ENCODE measurements at regions not wholly inside any gene's neighbourhood (a gene's known extent, or its start where the extent isn't known, plus 50 kb on each side); places are given as distances from the start of the nearest gene placed in this dataset.

- intact Hi-C loops (cut with DNase I): no loop called here
- Histone ChIP-seq H3K4me3 (no peak overlapping the region), H3K9me3 (no peaks in the 10 kb centered on the region), H3K27ac (no peak overlapping the region), H3K27me3 (no peaks in the 10 kb centered on the region), H3K4me1 (no peaks in the 10 kb centered on the region), H3K36me3 (no peaks in the 10 kb centered on the region)
- ATAC-seq: no peak
- TF ChIP-seq CTCF (IDR thresholded peaks at IDR 0.05): no peak
- DNase-seq: no peak
These were observed 325.4 kb downstream of the PCDH10 start for GRCh38 chr4:133474501-133474900.

GRCh38 chr4:133472244-133472643 is 323.1 kb downstream of the PCDH10 start:
- no peak overlapping the region for H3K27ac ChIP-seq
- intact Hi-C loops (cut with DNase I): no loop called here
- no peak overlapping the region for H3K4me3 ChIP-seq
- TF ChIP-seq CTCF (IDR thresholded peaks at IDR 0.05): no peak
- H3K4me1 ChIP-seq: no peaks in the 10 kb centered on the region
- DNase-seq: no peak
- no peaks in the 10 kb centered on the region for H3K36me3 ChIP-seq
- H3K27me3 ChIP-seq: no peaks in the 10 kb centered on the region
- ATAC-seq: no peak
- H3K9me3 ChIP-seq: no peaks in the 10 kb centered on the region

- H3K4me1 ChIP-seq: no peaks in the 10 kb centered on the region
- intact Hi-C loops (cut with DNase I): no loop called here
- DNase-seq: no peak
- H3K4me3 ChIP-seq: no peak overlapping the region
- no peaks in the 10 kb centered on the region for H3K36me3 ChIP-seq
- H3K27ac ChIP-seq: no peak overlapping the region
- no peak for TF ChIP-seq CTCF (IDR thresholded peaks at IDR 0.05)
- ATAC-seq: no peak
- H3K27me3 ChIP-seq: no peaks in the 10 kb centered on the region
- no peaks in the 10 kb centered on the region for H3K9me3 ChIP-seq
These were observed 318.3 kb downstream of the PCDH10 start for GRCh38 chr4:133467290-133467947.

- intact Hi-C loops (cut with DNase I): no loop called here
- no peaks in the 10 kb centered on the region for H3K9me3 ChIP-seq
- no peak for TF ChIP-seq CTCF (IDR thresholded peaks at IDR 0.05)
These were observed 315.9 kb downstream of the PCDH10 start for GRCh38 chr4:133465022-133465421.

GRCh38 chr4:133464311-133464710 is 315.2 kb downstream of the PCDH10 start:
- intact Hi-C loops (cut with DNase I): no loop called here
- H3K4me3 ChIP-seq: no peak overlapping the region
- no peak overlapping the region for H3K27ac ChIP-seq
- no peak for TF ChIP-seq CTCF (IDR thresholded peaks at IDR 0.05)
- no peak for DNase-seq
- H3K4me1 ChIP-seq: no peaks in the 10 kb centered on the region
- no peaks in the 10 kb centered on the region for H3K9me3 ChIP-seq
- no peaks in the 10 kb centered on the region for H3K27me3 ChIP-seq
- ATAC-seq: no peak
- no peaks in the 10 kb centered on the region for H3K36me3 ChIP-seq

More at GRCh38 chr4:133465022-133465421, 315.9 kb downstream of the PCDH10 start:
- H3K4me3 ChIP-seq: no peak overlapping the region
- no peaks in the 10 kb centered on the region for H3K36me3 ChIP-seq
- DNase-seq (no peak), ATAC-seq (no peak)
- no peaks in the 10 kb centered on the region for H3K4me1 ChIP-seq
- no peak overlapping the region for H3K27ac ChIP-seq
- H3K27me3 ChIP-seq: no peaks in the 10 kb centered on the region
